ENCODE measurements at regions not wholly inside any gene's neighbourhood (a gene's known extent, or its start where the extent isn't known, plus 50 kb on each side); places are given as distances from the start of the nearest gene placed in this dataset.
A peak's percentile ranks its signal among the peaks of the same experiment; 100 is the strongest.

GRCh38 chr5:54895816-54896341 lies 89.5 kb downstream of the ESM1 start:
- H3K4me1 ChIP-seq: no peaks in the 10 kb centered on the region
- H3K27ac ChIP-seq: no peak overlapping the region
- intact Hi-C loops (cut with DNase I; ENCODE audit: low total_unique reads): no loop called here
- H3K36me3 ChIP-seq: no peaks in the 10 kb centered on the region
- no peaks in the 10 kb centered on the region for H3K9me3 ChIP-seq
- ATAC-seq: no peak
- no peaks in the 10 kb centered on the region for H3K27me3 ChIP-seq
- in situ Hi-C loops (cut with MboI; ENCODE audit: low sequenced_read_pairs in 4 of 4): no loop called here
- no peak for TF ChIP-seq POLR2A (IDR thresholded peaks at IDR 0.05)
- TF ChIP-seq CTCF (IDR thresholded peaks at IDR 0.05 in 4 of 5, conservative IDR thresholded peaks at IDR 0.05 in 1 of 5): peak in 2 of 5 experiments; percentile 10 to 48
- no peak for DNase-seq
- H3K4me3 ChIP-seq: no peak overlapping the region

- no peaks in the 10 kb centered on the region for H3K36me3 ChIP-seq
- H3K27ac ChIP-seq: no peak overlapping the region
- TF ChIP-seq CTCF (IDR thresholded peaks at IDR 0.05 in 4 of 5, conservative IDR thresholded peaks at IDR 0.05 in 1 of 5) (no peak), POLR2A (IDR thresholded peaks at IDR 0.05) (no peak)
- DNase-seq (no peak), ATAC-seq (no peak)
- in situ Hi-C loops (cut with MboI; ENCODE audit: low sequenced_read_pairs in 4 of 4): no loop called here
- H3K4me1 ChIP-seq: no peaks in the 10 kb centered on the region
- H3K27me3 ChIP-seq: no peaks in the 10 kb centered on the region
- intact Hi-C loops (cut with DNase I; ENCODE audit: low total_unique reads): no loop called here
- no peaks in the 10 kb centered on the region for H3K9me3 ChIP-seq
- H3K4me3 ChIP-seq: no peak overlapping the region
Measured at GRCh38 chr5:54894957-54895815, 90.2 kb downstream of the ESM1 start.

- ATAC-seq (no peak), DNase-seq (no peak)
- no peak for TF ChIP-seq POLR2A (IDR thresholded peaks at IDR 0.05)
- TF ChIP-seq CTCF (IDR thresholded peaks at IDR 0.05 in 4 of 5, conservative IDR thresholded peaks at IDR 0.05 in 1 of 5): no peak
- H3K27me3 ChIP-seq: peaks cover 0 to 3% (median 1%) of the 10 kb centered on the region in 3 donors
- H3K4me3 ChIP-seq: no peak overlapping the region
- H3K4me1 ChIP-seq: no peaks in the 10 kb centered on the region
- intact Hi-C loops (cut with DNase I; ENCODE audit: low total_unique reads): no loop called here
- no peaks in the 10 kb centered on the region for H3K9me3 ChIP-seq
- in situ Hi-C loops (cut with MboI; ENCODE audit: low sequenced_read_pairs in 4 of 4): no loop called here
- H3K27ac ChIP-seq: no peak overlapping the region
- H3K36me3 ChIP-seq: no peaks in the 10 kb centered on the region
Measured at GRCh38 chr5:54889826-54890225, 95.6 kb downstream of the ESM1 start.

GRCh38 chr5:54887663-54888062 lies 97.7 kb downstream of the ESM1 start:
- Histone ChIP-seq H3K27ac (no peak overlapping the region), H3K36me3 (no peaks in the 10 kb centered on the region), H3K4me3 (no peak overlapping the region), H3K4me1 (peaks cover 0 to 5% of the 10 kb centered on the region in 2 donors), H3K27me3 (peaks cover 7 to 18% (median 9%) of the 10 kb centered on the region in 3 donors), H3K9me3 (no peaks in the 10 kb centered on the region)
- in situ Hi-C loops (cut with MboI; ENCODE audit: low sequenced_read_pairs in 4 of 4) (no loop called here), intact Hi-C loops (cut with DNase I; ENCODE audit: low total_unique reads) (no loop called here)
- TF ChIP-seq POLR2A (IDR thresholded peaks at IDR 0.05) (no peak), CTCF (IDR thresholded peaks at IDR 0.05 in 4 of 5, conservative IDR thresholded peaks at IDR 0.05 in 1 of 5) (no peak)
- no peak for DNase-seq
- no peak for ATAC-seq
